ENCODE measurements at regions not wholly inside any gene's neighbourhood (a gene's known extent, or its start where the extent isn't known, plus 50 kb on each side); places are given as distances from the start of the nearest gene placed in this dataset.

GRCh38 chr1:186569856-186570255 is 108.9 kb upstream of the PDC start:
- no peak for TF ChIP-seq CTCF (conservative IDR thresholded peaks at IDR 0.05)
- no peak for TF ChIP-seq EZH2 (IDR thresholded peaks at IDR 0.05; ENCODE audit: low read depth)
